Stimulated activated CD8-positive, alpha-beta memory T cell treated with anti-CD3 and anti-CD28 coated beads, Interleukin-15, amount 100 ng/mL, for 4 hours (primary cell): ENCODE measurements at regions not wholly inside any gene's neighbourhood (a gene's known extent, or its start where the extent isn't known, plus 50 kb on each side); places are given as distances from the start of the nearest gene placed in this dataset.
A peak's percentile ranks its signal among the peaks of the same experiment; 100 is the strongest.
"Not testable (repeated sequence)": the region's sequence is repeated elsewhere in the genome, so short reads cannot be mapped to it uniquely, and the experiment has no call there.

Source experiments
- DNase-seq, 2 donors: peaks; one replicate each; pipeline ENCODE4 v3.0.0-alpha.2; 2020; ENCODE audit warnings: low read depth in 2 of 2

- DNase-seq, result no peak
Observed at GRCh38 chr6:130672153-130672552, 155.1 kb upstream of the SMLR1 start.

GRCh38 chr6:130674604-130675003 lies 152.6 kb upstream of the SMLR1 start:
- DNase-seq, result no peak

- no peak for DNase-seq
Observed at GRCh38 chr6:130675072-130675471, 152.1 kb upstream of the SMLR1 start.

GRCh38 chr6:130676077-130676772 lies 151.0 kb upstream of the SMLR1 start:
- no peak for DNase-seq

- no peak for DNase-seq
Observed at GRCh38 chr6:130676773-130677144, 150.4 kb upstream of the SMLR1 start.

- DNase-seq, result no peak
Observed at GRCh38 chr6:130677312-130677711, 149.9 kb upstream of the SMLR1 start.

- DNase-seq, result no peak
Observed at GRCh38 chr6:130677766-130678165, 149.4 kb upstream of the SMLR1 start.

- no peak for DNase-seq
Observed at GRCh38 chr6:130679684-130680083, 147.5 kb upstream of the SMLR1 start.

- DNase-seq, result no peak
Observed at GRCh38 chr6:130680116-130680515, 147.1 kb upstream of the SMLR1 start.

GRCh38 chr6:130681028-130681427 lies 146.2 kb upstream of the SMLR1 start:
- no peak for DNase-seq

- no peak for DNase-seq
Observed at GRCh38 chr6:130682066-130682465, 145.1 kb upstream of the SMLR1 start.

GRCh38 chr6:130683761-130684517 lies 143.3 kb upstream of the SMLR1 start:
- DNase-seq, result no peak

GRCh38 chr6:130692659-130693058 lies 134.5 kb upstream of the SMLR1 start:
- no peak for DNase-seq

- no peak for DNase-seq
Observed at GRCh38 chr6:130693944-130694343, 133.3 kb upstream of the SMLR1 start.

- no peak for DNase-seq
Observed at GRCh38 chr6:130694606-130695005, 132.6 kb upstream of the SMLR1 start.

GRCh38 chr6:130696806-130697205 lies 130.4 kb upstream of the SMLR1 start:
- DNase-seq, result no peak

- DNase-seq, result no peak
Observed at GRCh38 chr6:130697271-130697994, 129.8 kb upstream of the SMLR1 start.

- DNase-seq, result peak; percentile 15 to 44
Observed at GRCh38 chr6:130697995-130698535, 129.1 kb upstream of the SMLR1 start.

- DNase-seq, result no peak
Observed at GRCh38 chr6:130699742-130700141, 127.5 kb upstream of the SMLR1 start.

- DNase-seq, result no peak
Observed at GRCh38 chr6:130700397-130700796, 126.8 kb upstream of the SMLR1 start.

- DNase-seq, result no peak
Observed at GRCh38 chr6:130708338-130708737, 118.9 kb upstream of the SMLR1 start.

GRCh38 chr6:130711641-130712040 lies 115.6 kb upstream of the SMLR1 start:
- not testable (repeated sequence) for DNase-seq
